ENCODE measurements at regions not wholly inside any gene's neighbourhood (a gene's known extent, or its start where the extent isn't known, plus 50 kb on each side); places are given as distances from the start of the nearest gene placed in this dataset.
"Not testable (repeated sequence)": the region's sequence is repeated elsewhere in the genome, so short reads cannot be mapped to it uniquely, and the experiment has no call there.

DNA sequence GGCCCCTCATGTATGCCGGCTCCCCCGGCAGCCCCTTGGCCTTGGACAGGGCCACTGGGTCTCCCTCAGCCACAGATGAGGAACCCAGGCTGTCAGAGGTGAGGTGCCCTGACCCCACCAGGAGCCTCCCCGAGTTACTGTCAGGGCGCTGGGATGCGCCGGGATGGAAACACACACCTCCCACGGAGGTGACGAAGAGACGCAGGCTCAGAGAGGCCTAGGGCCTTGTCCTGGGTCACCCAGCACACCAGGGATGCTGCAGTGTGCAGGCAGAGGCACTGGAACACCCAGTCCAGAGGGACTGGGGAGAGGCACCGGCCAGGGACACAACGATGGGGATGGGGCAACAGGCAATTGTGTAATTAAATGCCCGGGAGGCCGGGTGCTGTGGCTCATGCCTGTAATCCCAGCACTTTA, 81.2 kb upstream of the PRR5 start:
- H3K79me2 ChIP-seq (ENCODE audit: insufficient read depth, low read length): no peaks in the 10 kb centered on the region
- no peak overlapping the region for H2AFZ ChIP-seq (ENCODE audit: low read length)
- no peaks in the 10 kb centered on the region for H3K9me3 ChIP-seq (ENCODE audit: insufficient read depth, low read depth, low read length)
- TF ChIP-seq EZH2phosphoT487 (IDR thresholded peaks at IDR 0.05; ENCODE audit: borderline replicate concordance): no peak
- TF ChIP-seq, protein P1, sequence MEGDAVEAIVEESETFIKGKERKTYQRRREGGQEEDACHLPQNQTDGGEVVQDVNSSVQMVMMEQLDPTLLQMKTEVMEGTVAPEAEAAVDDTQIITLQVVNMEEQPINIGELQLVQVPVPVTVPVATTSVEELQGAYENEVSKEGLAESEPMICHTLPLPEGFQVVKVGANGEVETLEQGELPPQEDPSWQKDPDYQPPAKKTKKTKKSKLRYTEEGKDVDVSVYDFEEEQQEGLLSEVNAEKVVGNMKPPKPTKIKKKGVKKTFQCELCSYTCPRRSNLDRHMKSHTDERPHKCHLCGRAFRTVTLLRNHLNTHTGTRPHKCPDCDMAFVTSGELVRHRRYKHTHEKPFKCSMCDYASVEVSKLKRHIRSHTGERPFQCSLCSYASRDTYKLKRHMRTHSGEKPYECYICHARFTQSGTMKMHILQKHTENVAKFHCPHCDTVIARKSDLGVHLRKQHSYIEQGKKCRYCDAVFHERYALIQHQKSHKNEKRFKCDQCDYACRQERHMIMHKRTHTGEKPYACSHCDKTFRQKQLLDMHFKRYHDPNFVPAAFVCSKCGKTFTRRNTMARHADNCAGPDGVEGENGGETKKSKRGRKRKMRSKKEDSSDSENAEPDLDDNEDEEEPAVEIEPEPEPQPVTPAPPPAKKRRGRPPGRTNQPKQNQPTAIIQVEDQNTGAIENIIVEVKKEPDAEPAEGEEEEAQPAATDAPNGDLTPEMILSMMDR (conservative IDR thresholded peaks at IDR 0.05; ENCODE audit: low read length): no peak
- H3K9ac ChIP-seq (ENCODE audit: low read depth, low read length, poor library complexity, severe bottlenecking): no peak overlapping the region
- no peaks in the 10 kb centered on the region for H3F3A ChIP-seq (ENCODE audit: low read depth)
- no peaks in the 10 kb centered on the region for H3K9me2 ChIP-seq (replicated peaks; ENCODE audit: low read depth, low read length)
- H3K4me3 ChIP-seq (ENCODE audit: low read length, poor library complexity, severe bottlenecking): no peak overlapping the region
- peaks cover 12% of the 10 kb centered on the region for H3K4me1 ChIP-seq (ENCODE audit: insufficient read depth, low read length, poor library complexity, severe bottlenecking)
- H3K27me3 ChIP-seq (ENCODE audit: insufficient read depth, low read length, poor library complexity, severe bottlenecking): no peaks in the 10 kb centered on the region
- peak overlapping the region; percentile 43 for H3K4me2 ChIP-seq (ENCODE audit: low read depth, low read length, poor library complexity, severe bottlenecking)
- no peaks in the 10 kb centered on the region for H4K20me1 ChIP-seq (ENCODE audit: insufficient read depth, low read length, poor library complexity, severe bottlenecking)
- no peaks in the 10 kb centered on the region for H3K36me3 ChIP-seq (ENCODE audit: insufficient read depth, low read length)

DNA sequence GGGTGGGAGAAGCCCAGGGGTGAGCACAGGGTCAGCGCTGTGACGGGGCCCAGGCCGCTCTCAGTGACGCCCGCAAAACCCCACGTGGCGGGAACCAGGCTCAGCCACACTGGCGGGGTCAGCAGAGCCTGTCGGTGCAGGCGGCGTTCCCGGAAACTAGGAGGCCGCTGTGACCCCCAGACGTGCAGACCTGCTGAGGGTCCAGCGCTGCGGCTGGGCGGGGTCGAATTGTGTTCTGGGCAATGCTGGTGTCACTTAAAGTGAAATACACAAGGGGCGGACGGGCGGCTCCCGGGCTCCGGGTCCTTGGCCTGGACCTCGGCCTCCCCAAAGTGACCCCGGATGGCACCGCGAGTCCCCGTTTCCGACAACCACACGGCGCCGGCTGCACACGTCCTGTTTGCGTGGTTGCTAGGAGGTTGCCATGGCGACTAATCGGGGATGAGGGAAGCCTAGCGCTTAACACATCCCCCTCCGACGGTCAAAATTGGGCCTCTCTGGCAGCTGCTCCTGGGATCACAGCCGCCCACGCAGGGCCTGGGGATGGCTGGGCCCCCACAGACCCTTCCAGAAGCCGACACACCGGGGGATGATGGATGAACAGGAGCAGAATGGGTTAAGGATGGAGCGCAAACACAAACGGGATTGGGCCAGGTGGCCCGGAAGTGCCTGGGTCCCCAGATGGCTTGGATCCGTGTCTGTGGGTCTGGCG, 81.7 kb upstream of the PRR5 start:
- TF ChIP-seq EZH2phosphoT487 (IDR thresholded peaks at IDR 0.05; ENCODE audit: borderline replicate concordance): no peak
- TF ChIP-seq, protein P1 (conservative IDR thresholded peaks at IDR 0.05; ENCODE audit: low read length): no peak
- no peaks in the 10 kb centered on the region for H3F3A ChIP-seq (ENCODE audit: low read depth)
- no peaks in the 10 kb centered on the region for H3K9me2 ChIP-seq (replicated peaks; ENCODE audit: low read depth, low read length)
- peak overlapping the region; percentile 43 for H3K4me2 ChIP-seq (ENCODE audit: low read depth, low read length, poor library complexity, severe bottlenecking)
- H3K4me1 ChIP-seq (ENCODE audit: insufficient read depth, low read length, poor library complexity, severe bottlenecking): peaks cover 12% of the 10 kb centered on the region
- H3K27me3 ChIP-seq (ENCODE audit: insufficient read depth, low read length, poor library complexity, severe bottlenecking): no peaks in the 10 kb centered on the region
- H3K4me3 ChIP-seq (ENCODE audit: low read length, poor library complexity, severe bottlenecking): peak overlapping the region; percentile 48
- H4K20me1 ChIP-seq (ENCODE audit: insufficient read depth, low read length, poor library complexity, severe bottlenecking): no peaks in the 10 kb centered on the region
- no peak overlapping the region for H3K9ac ChIP-seq (ENCODE audit: low read depth, low read length, poor library complexity, severe bottlenecking)
- H3K36me3 ChIP-seq (ENCODE audit: insufficient read depth, low read length): no peaks in the 10 kb centered on the region
- H2AFZ ChIP-seq (ENCODE audit: low read length): no peak overlapping the region; the same call in 1 of the 2 replicates
- H3K9me3 ChIP-seq (ENCODE audit: insufficient read depth, low read depth, low read length): no peaks in the 10 kb centered on the region
- no peaks in the 10 kb centered on the region for H3K79me2 ChIP-seq (ENCODE audit: insufficient read depth, low read length)

DNA sequence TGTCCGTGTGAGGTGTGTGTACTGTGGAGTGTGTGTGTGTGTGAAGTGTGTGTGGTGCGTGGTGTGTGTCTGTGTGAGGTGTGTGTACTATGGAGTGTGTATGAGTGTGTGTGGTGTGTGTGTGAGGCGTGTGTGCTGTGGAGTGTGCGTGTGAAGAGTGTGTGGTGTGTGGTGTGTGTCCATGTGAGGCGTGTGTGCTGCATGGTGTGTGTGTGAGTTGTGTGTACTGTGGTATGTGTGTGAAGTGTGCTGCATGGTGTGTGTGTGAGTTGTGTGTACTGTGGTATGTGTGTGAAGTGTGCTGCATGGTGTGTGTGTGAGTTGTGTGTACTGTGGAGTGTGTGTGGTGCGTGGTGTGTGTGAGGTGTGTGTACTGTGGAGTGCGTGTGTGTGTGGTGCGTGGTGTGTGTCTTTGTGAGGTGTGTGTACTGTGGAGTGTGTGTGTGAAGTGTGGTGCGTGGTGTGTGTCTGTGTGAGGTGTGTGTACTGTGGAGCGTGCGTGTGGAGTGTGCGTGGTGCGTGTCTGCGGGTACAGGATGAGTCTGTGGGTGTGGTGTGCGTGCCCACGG, 82.4 kb upstream of the PRR5 start:
- not testable (repeated sequence) for H3K27me3 ChIP-seq (ENCODE audit: insufficient read depth, low read length, poor library complexity, severe bottlenecking); H3K9ac ChIP-seq (ENCODE audit: low read depth, low read length, poor library complexity, severe bottlenecking); H3K9me3 ChIP-seq (ENCODE audit: insufficient read depth, low read depth, low read length); H4K20me1 ChIP-seq (ENCODE audit: insufficient read depth, low read length, poor library complexity, severe bottlenecking); H3K79me2 ChIP-seq (ENCODE audit: insufficient read depth, low read length); H3K36me3 ChIP-seq (ENCODE audit: insufficient read depth, low read length); H3K9me2 ChIP-seq (replicated peaks; ENCODE audit: low read depth, low read length); H3F3A ChIP-seq (ENCODE audit: low read depth); H2AFZ ChIP-seq (ENCODE audit: low read length)
- Histone ChIP-seq H3K4me3 (ENCODE audit: low read length, poor library complexity, severe bottlenecking) (peak overlapping the region; percentile 48), H3K4me1 (ENCODE audit: insufficient read depth, low read length, poor library complexity, severe bottlenecking) (peaks cover 12% of the 10 kb centered on the region), H3K4me2 (ENCODE audit: low read depth, low read length, poor library complexity, severe bottlenecking) (peak overlapping the region; percentile 43)

DNA sequence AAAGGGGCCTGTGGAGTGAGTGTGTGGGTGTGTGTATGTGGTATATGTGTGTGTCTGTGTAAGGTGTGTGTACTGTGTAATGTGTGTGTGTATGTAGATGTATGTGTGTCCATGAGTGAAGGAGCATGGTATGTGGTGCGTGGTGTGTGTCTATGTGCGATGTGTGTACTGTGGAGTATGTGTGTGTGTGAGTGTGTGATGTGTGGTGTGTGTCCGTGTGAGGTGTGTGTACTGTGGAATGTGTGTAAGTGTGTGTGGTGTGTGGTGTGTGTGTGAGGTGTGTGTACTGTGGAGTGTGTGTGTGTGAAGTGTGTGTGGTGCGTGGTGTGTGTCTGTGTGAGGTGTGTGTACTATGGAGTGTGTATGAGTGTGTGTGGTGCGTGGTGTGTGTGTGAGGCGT, 83.1 kb upstream of the PRR5 start:
- not testable (repeated sequence) for H3K4me3 ChIP-seq (ENCODE audit: low read length, poor library complexity, severe bottlenecking); H3K9ac ChIP-seq (ENCODE audit: low read depth, low read length, poor library complexity, severe bottlenecking); H4K20me1 ChIP-seq (ENCODE audit: insufficient read depth, low read length, poor library complexity, severe bottlenecking); H3K4me2 ChIP-seq (ENCODE audit: low read depth, low read length, poor library complexity, severe bottlenecking); H3K9me2 ChIP-seq (replicated peaks; ENCODE audit: low read depth, low read length); H3K79me2 ChIP-seq (ENCODE audit: insufficient read depth, low read length); H3F3A ChIP-seq (ENCODE audit: low read depth); H3K9me3 ChIP-seq (ENCODE audit: insufficient read depth, low read depth, low read length); H3K36me3 ChIP-seq (ENCODE audit: insufficient read depth, low read length); H3K27me3 ChIP-seq (ENCODE audit: insufficient read depth, low read length, poor library complexity, severe bottlenecking); H2AFZ ChIP-seq (ENCODE audit: low read length)
- peaks cover 12% of the 10 kb centered on the region for H3K4me1 ChIP-seq (ENCODE audit: insufficient read depth, low read length, poor library complexity, severe bottlenecking)

Data from Loucy (cell line).